ENCODE measurements at regions not wholly inside any gene's neighbourhood (a gene's known extent, or its start where the extent isn't known, plus 50 kb on each side); places are given as distances from the start of the nearest gene placed in this dataset.
"Not testable (repeated sequence)": the region's sequence is repeated elsewhere in the genome, so short reads cannot be mapped to it uniquely, and the experiment has no call there.

GRCh38 chr3:110493438-110494092, 578.1 kb upstream of the NECTIN3 start:
- no peak for DNase-seq

- DNase-seq: no peak
Measured at GRCh38 chr3:110494093-110494490, 577.5 kb upstream of the NECTIN3 start.

- no peak for DNase-seq
Measured at GRCh38 chr3:110494728-110495127, 576.9 kb upstream of the NECTIN3 start.

- no peak for DNase-seq
Measured at GRCh38 chr3:110495201-110495927, 576.3 kb upstream of the NECTIN3 start.

- no peak for DNase-seq
Measured at GRCh38 chr3:110504401-110504800, 567.2 kb upstream of the NECTIN3 start.

- no peak for DNase-seq
Measured at GRCh38 chr3:110504901-110505300, 566.7 kb upstream of the NECTIN3 start.

GRCh38 chr3:110506890-110507289, 564.7 kb upstream of the NECTIN3 start:
- no peak for DNase-seq

- not testable (repeated sequence) for DNase-seq
Measured at GRCh38 chr3:110507570-110507969, 564.0 kb upstream of the NECTIN3 start.

GRCh38 chr3:110512961-110513360, 558.7 kb upstream of the NECTIN3 start:
- DNase-seq: no peak

GRCh38 chr3:110518031-110518430, 553.6 kb upstream of the NECTIN3 start:
- DNase-seq: no peak

GRCh38 chr3:110519071-110519470, 552.5 kb upstream of the NECTIN3 start:
- no peak for DNase-seq

- DNase-seq: peak; percentile 94
Measured at GRCh38 chr3:110521019-110521418, 550.6 kb upstream of the NECTIN3 start.

GRCh38 chr3:110525558-110526064, 546.0 kb upstream of the NECTIN3 start:
- not testable (repeated sequence) for DNase-seq

GRCh38 chr3:110526777-110527727, 544.6 kb upstream of the NECTIN3 start:
- peak; percentile 76 for DNase-seq

GRCh38 chr3:110528305-110529121, 543.1 kb upstream of the NECTIN3 start:
- DNase-seq: no peak

- no peak for DNase-seq
Measured at GRCh38 chr3:110530902-110531301, 540.7 kb upstream of the NECTIN3 start.

GRCh38 chr3:110533089-110533488, 538.5 kb upstream of the NECTIN3 start:
- no peak for DNase-seq

- no peak for DNase-seq
Measured at GRCh38 chr3:110542552-110543150, 529.0 kb upstream of the NECTIN3 start.

- no peak for DNase-seq
Measured at GRCh38 chr3:110544730-110545129, 526.9 kb upstream of the NECTIN3 start.

GRCh38 chr3:110550511-110550910, 521.1 kb upstream of the NECTIN3 start:
- DNase-seq: no peak

GRCh38 chr3:110562621-110563020, 509.0 kb upstream of the NECTIN3 start:
- no peak for DNase-seq

GRCh38 chr3:110564674-110565073, 506.9 kb upstream of the NECTIN3 start:
- DNase-seq: no peak

Measured in dermis blood vessel endothelial cell (primary cell).